Middle frontal gyrus (tissue), 1 donor: ENCODE measurements at regions not wholly inside any gene's neighbourhood (a gene's known extent, or its start where the extent isn't known, plus 50 kb on each side); places are given as distances from the start of the nearest gene placed in this dataset.
A peak's percentile ranks its signal among the peaks of the same experiment; 100 is the strongest.
"Not testable (repeated sequence)": the region's sequence is repeated elsewhere in the genome, so short reads cannot be mapped to it uniquely, and the experiment has no call there.

Experiments
- DNase-seq: peaks from one replicate; pipeline ENCODE4 v3.0.0-alpha.2; 2015; ENCODE audit warnings: low spot score; ENCODE audit errors: extremely low spot score

DNA sequence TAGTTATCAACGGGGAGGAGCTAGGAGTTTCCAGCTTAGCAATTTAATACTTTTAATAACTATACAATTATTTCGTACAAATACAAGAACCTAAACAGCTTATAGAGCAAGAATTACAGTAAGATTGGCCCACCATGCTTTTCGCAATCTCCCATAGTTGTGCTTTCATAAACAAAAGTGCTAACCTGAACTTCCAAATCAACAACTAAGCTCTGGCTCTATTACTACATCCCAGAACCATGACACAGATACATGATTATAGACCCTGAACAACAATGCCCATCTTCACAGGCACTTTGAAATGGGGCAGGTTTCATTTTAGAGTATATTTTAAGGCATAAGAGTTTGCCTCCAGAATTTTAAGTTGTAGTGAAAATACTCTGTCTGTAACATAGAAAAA, 203.5 kb downstream of the DMRTA1 start:
- DNase-seq, result no peak

DNA sequence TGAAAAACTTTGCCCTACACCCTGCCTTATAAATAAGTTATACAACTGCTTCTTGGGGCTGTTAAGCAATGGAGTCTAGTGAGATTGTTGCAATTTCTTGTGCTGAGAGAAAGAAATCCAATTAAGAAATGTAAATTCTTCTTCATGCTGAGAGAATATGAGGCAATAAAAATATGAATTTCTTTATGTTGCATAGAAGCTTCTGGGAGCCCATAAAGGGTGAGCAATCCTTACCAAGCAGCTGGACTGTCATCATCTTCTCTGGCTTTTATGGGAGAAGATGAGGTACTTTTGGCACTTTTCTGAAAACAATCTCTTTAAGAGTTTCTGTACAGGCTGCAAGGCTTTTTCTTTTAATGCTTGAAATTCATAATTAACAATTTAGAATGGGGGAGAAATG, 204.3 kb downstream of the DMRTA1 start:
- no peak for DNase-seq

DNA sequence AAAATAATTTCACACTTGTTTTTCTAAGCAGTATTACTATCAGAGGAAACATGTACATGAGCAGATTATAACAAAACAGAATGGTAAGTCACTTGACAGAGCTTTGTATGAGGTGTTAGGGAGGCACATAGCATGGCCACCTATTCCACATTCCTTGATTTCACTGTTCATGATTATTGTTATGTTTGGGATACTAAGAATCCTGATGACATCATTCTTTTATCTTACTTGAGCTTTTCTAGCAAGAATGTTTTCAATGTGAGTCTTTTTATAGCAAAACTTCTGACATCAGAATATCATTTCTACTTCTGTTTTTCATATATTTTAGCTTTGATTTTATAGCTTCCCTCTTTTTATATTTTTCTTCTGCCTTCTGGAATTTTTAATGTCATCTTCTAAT, 208.2 kb downstream of the DMRTA1 start:
- DNase-seq, result no peak

DNA sequence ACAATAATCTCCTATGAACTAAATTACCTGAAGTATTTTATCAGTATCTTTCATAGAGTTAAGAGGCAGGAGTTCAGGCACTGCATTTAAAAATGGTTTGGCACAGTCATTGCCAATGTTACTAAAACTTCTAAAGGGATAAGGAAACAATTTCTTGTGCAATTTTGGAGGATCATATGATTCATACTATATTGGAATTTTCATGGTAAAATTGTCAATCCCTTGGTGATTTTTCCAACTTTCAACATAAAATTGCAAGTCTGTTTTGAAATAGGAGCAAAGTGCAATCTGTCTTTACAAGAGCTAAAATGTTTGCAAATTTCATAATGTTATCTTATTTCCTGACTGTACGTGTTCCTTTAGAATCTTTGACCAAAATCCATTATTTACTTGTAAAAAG, 211.1 kb downstream of the DMRTA1 start:
- DNase-seq, result no peak

DNA sequence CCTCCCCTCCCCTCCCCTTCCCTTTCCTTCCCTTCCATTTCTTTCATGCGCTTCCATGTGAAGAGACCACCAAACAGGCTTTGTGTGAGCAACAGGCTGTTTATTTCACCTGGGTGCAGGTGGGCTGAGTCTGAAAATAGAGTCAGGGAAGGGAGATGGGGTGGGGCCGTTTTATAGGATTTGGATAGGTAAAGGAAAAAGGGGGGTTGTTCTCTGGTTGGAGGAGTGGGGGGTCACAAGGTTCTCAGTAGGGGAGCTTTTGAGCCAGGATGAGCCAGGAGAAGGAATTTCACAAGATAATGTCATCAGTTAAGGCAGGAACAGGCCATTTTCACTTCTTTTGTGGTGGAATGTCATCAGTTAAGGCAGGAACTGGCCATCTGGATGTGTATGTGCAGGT, 211.9 kb downstream of the DMRTA1 start:
- not testable (repeated sequence) for DNase-seq

DNA sequence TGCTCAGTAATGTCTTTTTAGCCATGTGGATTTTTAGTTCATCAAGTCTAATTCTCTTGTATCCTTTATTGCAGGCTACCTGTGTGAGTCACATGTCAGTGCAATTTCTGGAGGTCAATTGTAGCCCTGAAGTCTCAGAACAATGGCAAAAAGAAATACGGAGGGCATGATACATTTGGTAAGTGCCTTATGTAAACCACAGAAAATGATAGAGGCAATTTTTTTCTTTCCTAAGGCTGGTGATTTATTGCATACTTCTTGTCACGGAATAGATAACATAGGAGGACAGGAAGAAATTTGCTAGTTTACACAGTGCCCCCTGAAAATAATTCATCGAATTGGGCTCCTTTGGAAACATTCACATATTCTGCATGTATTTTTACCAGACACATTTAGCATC, 235.9 kb downstream of the DMRTA1 start:
- no peak for DNase-seq

DNA sequence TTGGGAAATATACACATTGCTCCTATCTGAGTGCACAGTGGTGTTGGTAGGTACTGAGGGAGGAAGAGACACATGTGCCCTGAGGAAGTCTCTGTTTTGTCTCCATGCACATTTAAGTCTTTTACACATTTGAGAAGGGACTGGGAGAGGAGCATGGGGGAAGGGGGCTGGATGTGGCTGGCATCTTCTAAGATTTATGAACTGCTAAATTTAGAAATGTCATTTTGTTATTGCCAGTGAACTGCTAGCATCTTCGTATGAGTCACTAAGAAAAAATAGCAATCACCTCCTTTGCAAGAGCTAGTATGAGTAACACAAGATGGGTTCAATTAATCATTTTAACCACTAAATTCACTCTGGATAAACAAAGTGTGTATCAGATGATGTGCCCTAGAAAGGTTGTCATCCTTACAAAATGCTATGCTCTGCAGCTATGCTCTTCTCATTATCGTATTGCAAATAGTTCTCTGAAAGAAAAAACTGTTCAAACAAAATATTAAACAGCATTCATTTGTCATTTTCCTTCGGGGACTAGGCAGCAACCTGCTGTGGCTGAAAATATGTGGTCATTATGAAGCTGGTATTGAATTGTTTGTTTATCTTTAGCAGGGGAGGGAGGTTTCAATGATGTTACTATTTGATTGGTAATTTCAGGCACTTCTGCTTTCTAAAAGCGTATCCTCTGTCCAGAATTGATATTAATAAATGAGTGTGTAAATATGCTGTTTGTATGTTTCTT, 236.5 kb downstream of the DMRTA1 start:
- DNase-seq, result no peak

DNA sequence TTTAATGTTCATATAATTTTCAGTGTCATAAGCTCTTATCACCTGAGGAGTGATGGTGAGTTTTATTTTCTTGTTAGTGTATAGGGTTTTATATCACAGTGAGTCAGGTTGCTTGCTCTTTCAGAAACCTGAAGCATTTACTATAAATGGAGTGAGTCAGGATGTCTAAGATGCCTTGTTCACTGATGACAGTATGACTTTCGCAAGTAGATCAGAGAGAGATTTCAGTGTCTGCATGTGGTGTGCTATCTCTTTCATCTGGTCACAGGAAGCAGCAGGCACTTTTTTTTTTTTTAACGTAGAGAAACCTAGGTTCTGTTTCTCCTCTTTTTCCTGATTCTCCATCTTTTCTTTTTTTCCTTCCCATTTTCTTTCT, 237.1 kb downstream of the DMRTA1 start:
- no peak for DNase-seq

DNA sequence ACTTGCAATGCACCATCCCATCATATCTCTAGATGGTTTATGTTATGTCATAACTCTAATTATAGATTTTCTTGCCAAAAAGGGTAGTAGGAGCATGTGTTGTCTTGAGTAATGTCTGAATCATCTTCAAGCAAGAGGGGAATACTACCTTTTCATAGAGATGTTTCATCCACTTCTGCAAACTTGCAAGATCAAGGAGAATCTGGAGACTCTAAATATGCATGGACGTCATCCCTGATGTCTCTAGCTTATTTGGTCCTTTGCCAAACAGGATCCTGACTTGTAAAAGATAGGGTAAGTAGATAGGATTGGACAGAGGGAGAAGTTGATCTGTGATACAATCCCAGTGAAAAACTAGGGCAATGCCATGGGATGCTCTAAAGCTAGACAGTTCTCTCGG, 246.5 kb downstream of the DMRTA1 start:
- no peak for DNase-seq

DNA sequence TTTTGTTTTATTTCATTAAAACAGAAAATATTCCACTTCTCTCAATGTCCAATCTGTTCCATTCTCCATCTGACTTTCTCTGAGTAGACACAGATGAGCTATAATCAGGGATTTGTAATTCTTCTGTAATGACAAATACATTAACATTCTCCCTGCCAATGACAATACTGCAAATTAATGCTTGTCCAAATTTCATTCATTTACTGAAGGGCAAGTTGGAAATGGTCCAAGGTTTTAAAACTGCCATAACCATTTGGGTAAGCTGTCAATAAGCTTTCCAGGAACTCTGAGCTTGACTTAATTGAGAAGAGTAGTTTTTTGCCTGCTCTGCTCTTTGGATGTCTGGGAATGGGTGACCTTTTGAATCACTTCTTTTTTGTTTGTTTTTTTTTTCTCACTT, 253.5 kb downstream of the DMRTA1 start:
- DNase-seq, result no peak

DNA sequence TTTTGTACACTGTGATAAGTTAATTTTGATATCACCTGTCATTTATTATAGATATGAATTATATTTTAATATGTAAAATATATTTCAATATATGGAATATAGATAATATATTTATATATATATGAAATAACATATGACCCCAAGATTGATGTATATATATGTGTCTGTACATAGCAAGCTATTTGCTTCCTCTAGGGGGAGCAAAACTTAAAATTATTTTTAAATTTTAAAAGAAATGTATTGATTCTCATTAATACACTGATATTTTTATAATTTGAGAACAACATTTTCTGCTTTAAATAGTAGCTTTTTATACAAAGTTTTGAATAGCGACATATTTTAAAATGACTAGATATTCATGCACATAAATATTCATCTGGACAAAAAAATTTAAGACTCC, 272.0 kb downstream of the DMRTA1 start:
- no peak for DNase-seq

DNA sequence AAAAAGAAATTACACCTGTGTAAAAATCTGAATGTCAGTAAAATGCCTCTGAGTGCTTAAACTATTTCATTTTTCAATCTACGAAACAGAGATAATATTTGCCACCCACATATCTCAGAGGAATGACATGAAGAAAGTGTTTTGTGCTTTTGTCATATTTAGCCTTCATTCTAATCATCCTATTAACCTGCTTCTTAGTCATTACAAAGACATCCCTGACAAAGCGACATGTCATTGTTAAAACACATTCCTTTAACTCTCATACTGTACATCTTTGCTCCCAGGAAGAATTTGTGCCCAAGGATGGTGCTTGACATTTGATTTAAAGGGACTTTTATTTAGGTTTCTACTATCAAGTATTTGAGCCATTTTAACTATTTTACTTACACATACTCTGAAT, 275.9 kb downstream of the DMRTA1 start:
- no peak for DNase-seq

DNA sequence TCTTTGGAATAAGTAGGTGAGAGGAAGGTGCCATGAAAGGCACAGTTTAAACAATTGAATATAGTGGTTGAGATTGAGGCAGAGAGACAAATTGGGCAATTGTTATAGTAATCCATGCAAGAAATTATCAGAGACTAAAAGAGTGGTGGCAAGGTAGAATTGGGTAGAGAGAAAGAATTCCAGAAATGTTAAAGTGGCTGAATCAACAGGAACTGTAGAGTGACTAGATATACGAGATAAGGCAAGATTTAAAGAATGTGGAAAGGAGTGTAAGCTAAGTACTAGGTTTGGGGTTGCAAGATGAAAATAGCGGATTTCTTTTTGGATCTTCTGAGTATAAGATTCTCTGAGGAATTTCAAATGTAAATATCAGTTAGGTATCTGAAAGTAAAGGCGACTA, 285.2 kb downstream of the DMRTA1 start:
- DNase-seq, result no peak

DNA sequence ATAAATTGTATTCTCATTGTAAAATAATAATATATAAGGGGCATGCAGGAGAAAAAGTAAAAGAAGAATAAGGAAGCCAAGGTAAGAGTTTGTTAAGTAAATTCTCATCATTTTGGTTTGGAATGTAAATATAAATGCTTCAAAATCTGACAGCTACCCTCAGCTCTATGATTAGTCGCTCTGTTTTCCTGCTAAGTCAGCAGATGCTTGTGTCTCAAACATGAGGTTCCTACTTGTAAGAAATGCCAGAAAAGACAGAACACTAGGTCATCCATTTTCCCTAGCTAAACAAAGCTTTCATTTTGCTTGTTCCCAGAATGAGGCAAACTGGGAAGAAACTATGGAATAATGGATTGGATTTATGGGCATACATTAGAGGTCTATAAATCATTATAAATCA, 293.1 kb downstream of the DMRTA1 start:
- DNase-seq, result no peak

DNA sequence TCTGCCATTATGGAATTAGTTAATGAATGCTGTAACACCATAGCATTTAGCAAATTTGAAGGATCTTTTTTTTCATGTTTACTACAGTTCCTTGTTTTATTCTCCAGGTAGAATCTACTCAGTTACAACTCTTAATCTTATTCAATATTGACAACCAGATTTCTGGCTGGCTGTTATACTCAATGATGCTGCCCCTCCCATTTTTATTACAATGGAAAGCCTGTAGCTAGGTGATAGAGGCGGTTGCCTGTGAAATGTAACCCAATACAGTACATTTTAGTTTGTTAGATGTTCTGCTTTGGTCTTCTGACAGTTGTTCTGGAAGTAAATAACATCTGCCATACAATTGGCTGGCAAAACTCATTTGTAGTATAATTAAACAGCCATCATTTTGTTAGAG, 294.2 kb downstream of the DMRTA1 start:
- DNase-seq, result no peak

DNA sequence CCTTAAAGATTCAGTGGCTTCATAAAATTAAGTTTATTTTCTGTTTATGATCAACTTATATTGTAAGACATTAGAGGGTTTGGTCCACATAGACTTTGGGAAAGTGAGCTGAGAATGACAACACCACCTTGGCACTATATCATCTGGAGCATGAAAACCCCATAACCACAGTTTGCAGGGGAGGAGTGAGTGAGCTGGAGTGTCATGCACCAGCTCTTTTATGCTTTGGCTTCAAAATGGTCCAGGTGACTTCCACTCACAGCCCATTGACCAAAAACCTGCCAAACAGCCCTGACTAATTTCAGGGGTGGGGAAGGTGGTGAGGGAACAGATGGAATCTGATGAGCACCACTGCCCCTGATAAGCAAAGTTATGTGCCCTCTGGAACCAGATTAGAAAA, 295.8 kb downstream of the DMRTA1 start:
- DNase-seq, result no peak

DNA sequence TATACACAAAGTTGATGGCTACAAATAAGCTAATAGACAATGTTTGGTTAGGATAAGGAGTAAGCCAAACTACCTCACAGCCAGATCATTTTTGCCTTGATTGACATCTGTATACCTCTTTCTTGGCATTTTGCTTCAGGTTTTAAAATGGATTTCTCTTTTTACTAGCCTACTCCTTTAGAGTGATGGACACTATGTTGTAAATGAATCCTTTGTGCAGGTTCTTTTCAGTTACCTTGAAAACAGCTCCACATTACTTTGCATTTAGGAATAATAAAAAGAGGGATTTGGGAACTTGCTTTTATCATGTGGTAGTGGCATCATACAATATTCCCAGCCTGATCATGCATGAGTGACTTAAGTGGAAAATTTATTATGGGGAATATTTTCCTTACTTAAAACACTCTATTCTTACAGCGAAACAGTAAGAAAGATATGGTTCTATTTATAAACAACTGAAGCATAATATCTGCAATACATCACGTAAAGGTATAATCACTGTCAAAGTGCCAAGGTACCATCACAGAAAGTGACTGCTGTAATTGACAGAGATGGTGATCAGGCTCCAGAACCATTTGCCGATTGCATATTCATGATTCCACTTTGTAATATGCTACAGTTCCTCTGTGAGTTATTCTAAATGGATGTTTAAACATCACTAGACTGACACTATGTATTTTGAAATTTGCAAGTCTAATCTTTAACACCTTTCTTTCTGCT, 327.0 kb downstream of the DMRTA1 start:
- DNase-seq, result no peak

DNA sequence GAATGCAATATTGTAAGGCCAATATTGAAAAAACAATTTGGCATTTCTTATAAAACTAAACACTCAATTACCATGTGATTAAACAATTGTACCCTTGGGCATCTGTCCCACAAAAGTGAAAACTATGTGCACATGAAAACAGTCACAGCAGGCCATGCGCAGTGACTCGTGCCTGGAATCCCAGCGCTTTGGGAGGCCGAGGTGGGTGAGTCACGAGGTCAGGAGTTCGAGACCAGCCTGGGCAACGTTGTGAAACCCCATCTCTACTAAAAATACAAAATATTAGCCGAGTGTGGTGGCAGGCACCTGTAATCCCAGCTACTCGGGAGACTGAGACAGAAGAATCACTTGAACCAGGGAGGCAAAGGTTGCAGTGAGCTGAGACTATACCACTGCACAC, 343.7 kb downstream of the DMRTA1 start:
- DNase-seq, result no peak

DNA sequence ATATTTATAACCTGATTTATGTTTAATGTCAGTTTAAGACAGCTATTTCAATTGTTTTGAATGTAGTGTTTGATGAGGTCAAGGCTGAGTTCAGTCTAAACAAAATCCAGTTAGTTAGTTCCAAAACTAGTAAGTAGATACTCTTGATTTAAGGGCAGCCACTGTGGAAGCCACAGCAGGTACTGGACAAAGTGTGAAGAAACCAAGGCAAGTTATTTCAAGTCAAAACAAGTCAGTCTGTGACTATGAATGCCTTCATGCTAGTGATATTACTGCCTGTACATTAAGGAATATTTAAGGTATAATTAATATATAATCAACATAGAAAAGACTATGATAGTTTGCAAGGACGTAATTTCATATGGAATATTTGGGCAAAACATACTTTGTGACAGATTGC, 362.3 kb downstream of the DMRTA1 start:
- no peak for DNase-seq

DNA sequence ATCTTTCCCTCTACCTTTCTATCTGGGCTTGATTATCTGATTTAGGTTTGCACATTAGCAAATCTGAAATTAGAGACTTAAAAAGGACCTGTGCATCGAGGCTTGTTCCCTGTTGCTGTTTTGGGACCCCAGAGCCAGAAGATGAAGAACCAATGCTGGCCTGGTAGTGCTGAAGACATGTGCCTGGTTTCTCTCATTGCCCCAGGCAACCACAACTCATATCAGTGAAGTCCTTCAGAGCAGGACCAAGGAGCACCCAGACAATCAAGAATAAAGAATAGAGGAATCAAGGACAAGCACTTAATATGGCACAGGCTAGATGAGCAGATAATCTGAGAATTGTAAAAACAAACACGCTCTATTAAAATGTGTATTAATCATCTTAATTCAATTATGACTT, 362.7 kb downstream of the DMRTA1 start:
- no peak for DNase-seq

DNA sequence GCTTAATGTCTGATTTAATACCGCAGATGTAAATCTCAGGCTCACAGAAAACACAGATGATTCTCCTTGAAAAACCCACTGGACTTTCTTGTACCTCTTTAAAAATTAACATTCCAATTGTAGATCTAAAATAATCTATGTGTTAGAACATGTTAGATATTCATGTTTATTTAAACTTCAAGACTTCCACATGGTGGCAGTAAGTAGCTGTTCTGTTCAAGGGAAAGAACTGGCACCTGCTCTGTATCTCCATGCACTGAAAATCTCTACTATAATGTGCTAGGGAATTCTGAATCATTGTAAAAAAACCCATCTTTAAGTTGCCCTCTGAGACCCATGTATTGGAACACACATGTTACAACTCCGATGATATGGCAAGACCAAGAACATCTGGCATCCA, 366.9 kb downstream of the DMRTA1 start:
- peak; percentile 57 for DNase-seq

DNA sequence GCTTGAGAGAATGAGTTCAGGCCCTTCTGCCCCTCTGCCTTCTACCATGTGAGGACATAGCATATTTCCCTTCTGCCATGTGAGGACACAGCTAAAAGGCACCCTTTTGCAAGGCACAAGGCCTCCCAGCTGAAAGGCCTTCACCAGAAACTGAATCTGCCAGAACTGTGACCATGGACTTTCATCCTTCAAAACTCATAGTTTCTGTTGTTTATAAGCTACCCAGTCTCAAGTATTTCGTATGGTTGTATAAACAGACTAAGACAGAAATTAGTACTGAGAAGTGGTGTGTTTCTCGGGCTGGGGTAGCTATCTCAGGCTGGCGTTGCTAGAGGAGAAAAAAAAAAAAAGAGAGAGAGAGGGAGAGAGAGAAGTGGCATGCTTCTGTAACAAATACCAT, 368.6 kb downstream of the DMRTA1 start:
- no peak for DNase-seq

DNA sequence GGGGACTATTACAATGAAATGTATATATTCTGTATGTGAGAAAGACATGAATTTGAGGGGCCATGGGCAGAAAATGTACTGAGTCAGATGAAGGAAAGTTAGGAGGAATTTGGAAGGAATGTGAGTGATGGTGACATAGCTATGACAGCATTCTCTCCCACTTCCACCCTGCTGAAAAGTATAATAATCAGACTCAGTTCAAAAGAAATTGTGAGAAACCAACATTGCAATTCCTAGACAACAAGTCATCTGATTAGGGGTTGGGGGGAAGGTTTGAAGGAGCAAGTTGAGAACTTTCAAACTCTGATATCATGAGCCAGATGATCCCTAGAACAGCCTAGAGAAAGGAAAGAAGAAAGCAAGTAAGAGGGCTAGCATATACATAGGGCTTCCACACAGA, 370.6 kb downstream of the DMRTA1 start:
- no peak for DNase-seq
